ENCODE measurements at regions not wholly inside any gene's neighbourhood (a gene's known extent, or its start where the extent isn't known, plus 50 kb on each side); places are given as distances from the start of the nearest gene placed in this dataset.

DNA sequence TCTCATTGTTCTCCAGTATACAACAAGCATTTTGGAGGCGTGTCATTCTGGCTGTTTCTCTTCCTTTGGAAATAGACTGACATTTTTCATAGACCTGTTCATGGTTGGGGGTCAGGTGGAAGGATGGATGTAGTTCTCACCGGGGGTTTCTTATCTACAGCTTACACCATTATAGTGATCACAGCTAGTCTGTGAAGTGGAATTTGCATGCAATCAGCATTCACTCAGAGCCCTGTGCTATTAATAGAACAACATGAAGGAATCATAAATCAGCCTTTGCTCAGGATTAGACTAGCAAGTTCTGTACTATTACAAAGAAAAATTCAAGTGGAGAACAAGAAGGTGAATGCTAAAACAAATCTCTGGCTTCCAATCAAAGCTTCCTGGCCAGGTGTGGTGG, 132.6 kb upstream of the PUDP start:
- no peak overlapping the region for H3K4me3 ChIP-seq (ENCODE audit: insufficient read depth, low read depth, low read length)
- H3K36me3 ChIP-seq (replicated peaks; ENCODE audit: control insufficient read depth, insufficient read depth, low read length): no peaks in the 10 kb centered on the region
- DNase-seq: no peak

DNA sequence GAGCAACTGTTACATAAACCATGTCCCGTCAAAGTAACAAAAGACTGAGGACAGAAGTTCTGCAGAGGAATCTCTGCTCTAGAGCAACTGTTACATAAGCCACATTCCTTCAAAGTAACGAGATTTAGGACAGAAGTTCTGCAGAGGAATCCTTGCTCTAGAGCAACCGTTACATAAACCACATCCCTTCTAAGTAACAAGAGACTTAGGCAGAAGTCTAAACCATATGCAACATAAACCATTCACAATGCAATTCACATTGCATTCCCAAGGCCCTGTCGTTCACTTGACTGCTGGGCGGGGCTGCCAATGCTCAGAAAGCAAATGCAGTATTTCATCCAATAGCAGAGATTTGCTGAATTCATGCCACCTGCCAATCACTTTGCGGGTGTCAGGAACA, 124.4 kb upstream of the PUDP start:
- no peaks in the 10 kb centered on the region for H3K36me3 ChIP-seq (replicated peaks; ENCODE audit: control insufficient read depth, insufficient read depth, low read length)
- no peaks in the 10 kb centered on the region for H3K27me3 ChIP-seq (ENCODE audit: control insufficient read depth, insufficient read depth, low read length)
- no peak overlapping the region for H3K4me3 ChIP-seq (ENCODE audit: insufficient read depth, low read depth, low read length)
- DNase-seq: no peak

More for the DNA sequence above, 132.6 kb upstream of the PUDP start:
- no peaks in the 10 kb centered on the region for H3K27me3 ChIP-seq (ENCODE audit: control insufficient read depth, insufficient read depth, low read length)

GRCh38 chrX:7270933-7271332, 123.0 kb upstream of the PUDP start:
- H3K27me3 ChIP-seq (ENCODE audit: control insufficient read depth, insufficient read depth, low read length): no peaks in the 10 kb centered on the region
- no peak for DNase-seq
- H3K4me3 ChIP-seq (ENCODE audit: insufficient read depth, low read depth, low read length): no peak overlapping the region
- H3K36me3 ChIP-seq (replicated peaks; ENCODE audit: control insufficient read depth, insufficient read depth, low read length): no peaks in the 10 kb centered on the region

DNA sequence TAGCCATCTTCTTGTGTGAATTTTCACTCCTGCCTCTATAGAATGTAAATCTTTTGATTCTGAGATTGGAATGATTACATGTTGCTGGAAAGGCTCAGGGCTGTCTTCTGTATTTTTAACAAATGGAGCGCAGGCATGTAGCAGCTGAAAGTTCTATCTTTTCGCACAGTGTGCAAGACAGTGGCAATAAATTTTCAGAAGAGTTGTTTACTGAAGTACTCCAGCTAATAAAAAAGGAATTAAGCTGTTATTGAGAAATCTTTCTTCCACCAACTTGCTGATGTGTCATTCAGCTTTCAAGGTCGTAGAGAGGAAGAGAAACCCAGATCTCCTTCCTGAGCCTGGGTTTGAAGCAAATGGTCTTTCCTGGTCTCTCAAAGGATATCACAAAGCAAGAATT, 122.0 kb upstream of the PUDP start:
- Histone ChIP-seq H3K27me3 (ENCODE audit: control insufficient read depth, insufficient read depth, low read length) (no peaks in the 10 kb centered on the region), H3K36me3 (replicated peaks; ENCODE audit: control insufficient read depth, insufficient read depth, low read length) (no peaks in the 10 kb centered on the region), H3K4me3 (ENCODE audit: insufficient read depth, low read depth, low read length) (no peak overlapping the region)
- no peak for DNase-seq

GRCh38 chrX:7269589-7269988, 121.6 kb upstream of the PUDP start:
- Histone ChIP-seq H3K36me3 (replicated peaks; ENCODE audit: control insufficient read depth, insufficient read depth, low read length) (no peaks in the 10 kb centered on the region), H3K4me3 (ENCODE audit: insufficient read depth, low read depth, low read length) (no peak overlapping the region), H3K27me3 (ENCODE audit: control insufficient read depth, insufficient read depth, low read length) (no peaks in the 10 kb centered on the region)
- DNase-seq: no peak

GRCh38 chrX:7266288-7266687, 118.3 kb upstream of the PUDP start:
- Histone ChIP-seq H3K4me3 (ENCODE audit: insufficient read depth, low read depth, low read length) (no peak overlapping the region), H3K27me3 (ENCODE audit: control insufficient read depth, insufficient read depth, low read length) (no peaks in the 10 kb centered on the region)
- DNase-seq: no peak

GRCh38 chrX:7264399-7264798, 116.4 kb upstream of the PUDP start:
- no peak overlapping the region for H3K4me3 ChIP-seq (ENCODE audit: insufficient read depth, low read depth, low read length)
- no peaks in the 10 kb centered on the region for H3K36me3 ChIP-seq (replicated peaks; ENCODE audit: control insufficient read depth, insufficient read depth, low read length)
- no peaks in the 10 kb centered on the region for H3K27me3 ChIP-seq (ENCODE audit: control insufficient read depth, insufficient read depth, low read length)
- no peak for DNase-seq

More at GRCh38 chrX:7266288-7266687, 118.3 kb upstream of the PUDP start:
- no peaks in the 10 kb centered on the region for H3K36me3 ChIP-seq (replicated peaks; ENCODE audit: control insufficient read depth, insufficient read depth, low read length)

GRCh38 chrX:7263961-7264360, 116.0 kb upstream of the PUDP start:
- no peaks in the 10 kb centered on the region for H3K36me3 ChIP-seq (replicated peaks; ENCODE audit: control insufficient read depth, insufficient read depth, low read length)
- no peaks in the 10 kb centered on the region for H3K27me3 ChIP-seq (ENCODE audit: control insufficient read depth, insufficient read depth, low read length)
- DNase-seq: no peak

GRCh38 chrX:7263330-7263729, 115.4 kb upstream of the PUDP start:
- Histone ChIP-seq H3K36me3 (replicated peaks; ENCODE audit: control insufficient read depth, insufficient read depth, low read length) (no peaks in the 10 kb centered on the region), H3K4me3 (ENCODE audit: insufficient read depth, low read depth, low read length) (no peak overlapping the region), H3K27me3 (ENCODE audit: control insufficient read depth, insufficient read depth, low read length) (no peaks in the 10 kb centered on the region)
- DNase-seq: no peak

More at GRCh38 chrX:7263961-7264360, 116.0 kb upstream of the PUDP start:
- no peak overlapping the region for H3K4me3 ChIP-seq (ENCODE audit: insufficient read depth, low read depth, low read length)

GRCh38 chrX:7262551-7262950, 114.6 kb upstream of the PUDP start:
- H3K27me3 ChIP-seq (ENCODE audit: control insufficient read depth, insufficient read depth, low read length): no peaks in the 10 kb centered on the region
- no peak for DNase-seq
- no peaks in the 10 kb centered on the region for H3K36me3 ChIP-seq (replicated peaks; ENCODE audit: control insufficient read depth, insufficient read depth, low read length)
- H3K4me3 ChIP-seq (ENCODE audit: insufficient read depth, low read depth, low read length): no peak overlapping the region

- Histone ChIP-seq H3K4me3 (ENCODE audit: insufficient read depth, low read depth, low read length) (no peak overlapping the region), H3K36me3 (replicated peaks; ENCODE audit: control insufficient read depth, insufficient read depth, low read length) (no peaks in the 10 kb centered on the region), H3K27me3 (ENCODE audit: control insufficient read depth, insufficient read depth, low read length) (no peaks in the 10 kb centered on the region)
- DNase-seq: no peak
Measured at GRCh38 chrX:7261672-7262332, 113.8 kb upstream of the PUDP start.

GRCh38 chrX:7254144-7254543, 106.2 kb upstream of the PUDP start:
- H3K36me3 ChIP-seq (replicated peaks; ENCODE audit: control insufficient read depth, insufficient read depth, low read length): no peaks in the 10 kb centered on the region
- no peaks in the 10 kb centered on the region for H3K27me3 ChIP-seq (ENCODE audit: control insufficient read depth, insufficient read depth, low read length)
- DNase-seq: no peak
- no peak overlapping the region for H3K4me3 ChIP-seq (ENCODE audit: insufficient read depth, low read depth, low read length)

DNA sequence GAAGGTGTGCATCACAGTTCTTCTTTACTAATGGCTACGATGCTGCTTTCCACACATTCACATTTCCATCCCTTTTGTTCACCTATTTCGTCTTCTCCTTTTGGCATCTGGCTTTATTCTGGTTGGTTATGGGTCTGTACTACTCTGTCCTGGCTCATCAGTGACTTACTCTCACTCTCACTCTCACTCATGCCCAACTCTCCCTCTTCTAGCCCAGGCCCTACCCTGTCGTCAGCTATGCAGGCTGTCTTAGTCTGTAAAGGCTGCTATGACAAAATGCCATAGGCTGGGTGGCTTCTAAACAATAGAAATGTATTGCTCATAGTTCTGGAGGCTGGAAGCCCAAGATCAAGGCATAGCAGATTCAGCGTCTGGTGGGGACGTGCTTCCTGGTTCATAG, 105.6 kb upstream of the PUDP start:
- Histone ChIP-seq H3K4me3 (ENCODE audit: insufficient read depth, low read depth, low read length) (no peak overlapping the region), H3K27me3 (ENCODE audit: control insufficient read depth, insufficient read depth, low read length) (no peaks in the 10 kb centered on the region), H3K36me3 (replicated peaks; ENCODE audit: control insufficient read depth, insufficient read depth, low read length) (no peaks in the 10 kb centered on the region)
- DNase-seq: no peak

- no peak for DNase-seq
- Histone ChIP-seq H3K27me3 (ENCODE audit: control insufficient read depth, insufficient read depth, low read length) (no peaks in the 10 kb centered on the region), H3K36me3 (replicated peaks; ENCODE audit: control insufficient read depth, insufficient read depth, low read length) (no peaks in the 10 kb centered on the region), H3K4me3 (ENCODE audit: insufficient read depth, low read depth, low read length) (no peak overlapping the region)
Measured at GRCh38 chrX:7252013-7252610, 104.2 kb upstream of the PUDP start.

DNA sequence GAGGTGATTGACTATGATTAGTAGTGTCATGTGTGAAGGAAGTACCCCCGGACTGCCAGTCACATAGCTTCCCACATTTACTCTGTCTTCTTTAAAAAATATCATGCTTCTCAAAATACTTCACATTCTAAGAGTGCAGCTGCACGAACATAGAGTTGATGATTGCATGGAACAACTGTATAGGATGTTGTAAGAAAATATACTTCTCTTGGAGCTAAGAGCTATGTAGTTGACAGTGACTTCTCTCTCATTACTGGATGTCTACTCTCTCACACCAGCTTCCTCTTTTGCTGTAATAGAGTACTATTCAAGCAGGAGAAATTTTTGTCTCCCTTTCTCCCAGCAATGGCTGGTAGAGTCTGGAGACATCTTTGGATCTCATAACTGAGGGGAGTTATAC, 99.4 kb upstream of the PUDP start:
- Histone ChIP-seq H3K27me3 (ENCODE audit: control insufficient read depth, insufficient read depth, low read length) (no peaks in the 10 kb centered on the region), H3K36me3 (replicated peaks; ENCODE audit: control insufficient read depth, insufficient read depth, low read length) (no peaks in the 10 kb centered on the region), H3K4me3 (ENCODE audit: insufficient read depth, low read depth, low read length) (no peak overlapping the region)
- DNase-seq: no peak

DNA sequence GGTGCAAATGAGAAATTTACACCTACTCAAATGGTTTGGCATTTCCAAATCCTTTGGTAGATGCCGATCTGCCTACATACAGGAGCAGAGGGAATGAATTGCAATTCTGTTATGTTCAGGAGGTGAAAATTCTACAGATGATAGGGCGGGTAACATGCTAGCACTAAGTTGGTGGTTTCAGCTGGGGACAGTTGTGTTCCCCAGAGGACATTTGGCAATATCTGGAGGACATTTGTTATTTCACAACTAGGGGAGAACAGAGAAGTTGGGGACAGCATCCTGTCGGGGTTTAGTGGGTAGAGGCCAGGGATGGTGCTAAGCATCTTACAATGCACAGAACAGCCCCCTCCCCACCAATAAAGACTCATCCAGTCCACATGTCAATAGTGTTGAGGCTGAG, 96.5 kb upstream of the PUDP start:
- H3K4me3 ChIP-seq (ENCODE audit: insufficient read depth, low read depth, low read length): no peak overlapping the region
- no peaks in the 10 kb centered on the region for H3K36me3 ChIP-seq (replicated peaks; ENCODE audit: control insufficient read depth, insufficient read depth, low read length)
- no peak for DNase-seq

More for the DNA sequence above, 96.5 kb upstream of the PUDP start:
- H3K27me3 ChIP-seq (ENCODE audit: control insufficient read depth, insufficient read depth, low read length): no peaks in the 10 kb centered on the region
